ENCODE measurements at regions not wholly inside any gene's neighbourhood (a gene's known extent, or its start where the extent isn't known, plus 50 kb on each side); places are given as distances from the start of the nearest gene placed in this dataset.
"Not testable (repeated sequence)": the region's sequence is repeated elsewhere in the genome, so short reads cannot be mapped to it uniquely, and the experiment has no call there.

GRCh38 chr13:50509771-50510441 is 333.6 kb downstream of the DLEU7 start:
- Histone ChIP-seq H3K27me3 (no peaks in the 10 kb centered on the region), H3K9me3 (no peaks in the 10 kb centered on the region), H3K27ac (no peak overlapping the region), H3K4me3 (no peak overlapping the region), H3K36me3 (no peaks in the 10 kb centered on the region), H3K4me1 (peaks cover 17 to 25% of the 10 kb centered on the region in 2 donors)
- intact Hi-C loops (cut with DNase I), result no loop called here
- no peak for ATAC-seq
- TF ChIP-seq CTCF (IDR thresholded peaks at IDR 0.05), result no peak
- no peak for DNase-seq

GRCh38 chr13:50510885-50511545 is 332.5 kb downstream of the DLEU7 start:
- H3K4me3 ChIP-seq; ATAC-seq; H3K9me3 ChIP-seq; H3K27me3 ChIP-seq; DNase-seq; intact Hi-C loops (cut with DNase I); H3K36me3 ChIP-seq: not testable (repeated sequence)
- Histone ChIP-seq H3K4me1 (peaks cover 17 to 25% of the 10 kb centered on the region in 2 donors), H3K27ac (peak overlapping the region in 1 of 2 donors; percentile 83)

GRCh38 chr13:50511877-50512341 is 331.6 kb downstream of the DLEU7 start:
- H3K27ac ChIP-seq, result peak overlapping the region; percentile 83 to 84
- ATAC-seq, result peak; percentile 63

GRCh38 chr13:50512474-50513299 is 330.8 kb downstream of the DLEU7 start:
- peak overlapping the region; percentile 83 to 84 for H3K27ac ChIP-seq
- H3K4me1 ChIP-seq, result peaks cover 21 to 25% of the 10 kb centered on the region in 2 donors
- intact Hi-C loops (cut with DNase I), result no loop called here
- DNase-seq, result peak; percentile 67 to 92 (median 80)
- no peaks in the 10 kb centered on the region for H3K36me3 ChIP-seq
- ATAC-seq, result peak; percentile 91
- H3K4me3 ChIP-seq, result peak overlapping the region in 1 of 2 donors; percentile 29
- no peaks in the 10 kb centered on the region for H3K9me3 ChIP-seq
- no peaks in the 10 kb centered on the region for H3K27me3 ChIP-seq
- TF ChIP-seq CTCF (IDR thresholded peaks at IDR 0.05), result no peak

More at GRCh38 chr13:50511877-50512341, 331.6 kb downstream of the DLEU7 start:
- DNase-seq, result no peak
- Histone ChIP-seq H3K4me1 (peaks cover 21 to 25% of the 10 kb centered on the region in 2 donors), H3K9me3 (no peaks in the 10 kb centered on the region), H3K4me3 (peak overlapping the region in 1 of 2 donors; percentile 29), H3K36me3 (no peaks in the 10 kb centered on the region), H3K27me3 (no peaks in the 10 kb centered on the region)
- no peak for TF ChIP-seq CTCF (IDR thresholded peaks at IDR 0.05)
- intact Hi-C loops (cut with DNase I), result no loop called here

GRCh38 chr13:50513300-50513877 is 330.1 kb downstream of the DLEU7 start:
- no peaks in the 10 kb centered on the region for H3K27me3 ChIP-seq
- H3K4me3 ChIP-seq, result no peak overlapping the region
- H3K4me1 ChIP-seq, result peaks cover 26 to 30% of the 10 kb centered on the region in 2 donors
- ATAC-seq (peak; percentile 85), DNase-seq (peak in 2 of 4 donors; percentile 19 to 49)
- H3K27ac ChIP-seq, result peak overlapping the region; percentile 83 to 84
- intact Hi-C loops (cut with DNase I), result no loop called here
- TF ChIP-seq CTCF (IDR thresholded peaks at IDR 0.05), result no peak
- no peaks in the 10 kb centered on the region for H3K36me3 ChIP-seq
- H3K9me3 ChIP-seq, result no peaks in the 10 kb centered on the region

Measured in left lung (tissue), 4 donors.